Brain microvascular endothelial cell (primary cell): ENCODE measurements at regions not wholly inside any gene's neighbourhood (a gene's known extent, or its start where the extent isn't known, plus 50 kb on each side); places are given as distances from the start of the nearest gene placed in this dataset.

ENCODE experiments used
- DNase-seq: peaks from one replicate; pipeline ENCODE4 v3.0.0-alpha.2; 2020
- H3K27ac ChIP-seq: fragments of 250-450 bp; sonication (Bioruptor Pico); 2 replicates; pipeline ENCODE4 v1.5.1; 2020; ENCODE audit warnings: mild to moderate bottlenecking, moderate library complexity
- H3K27me3 ChIP-seq: fragments of 250-450 bp; sonication (Bioruptor Pico); replicated peaks from 2 replicates; pipeline ENCODE4 v1.5.1; 2020; ENCODE audit warnings: mild to moderate bottlenecking
- H3K36me3 ChIP-seq: fragments of 250-450 bp; sonication (Bioruptor Pico); replicated peaks from 2 replicates; pipeline ENCODE4 v1.5.1; 2020; ENCODE audit warnings: mild to moderate bottlenecking
- H3K4me3 ChIP-seq: 2 replicates; pipeline ENCODE4 v1.5.1; 2011; ENCODE audit warnings: low read depth, mild to moderate bottlenecking, control low read depth, low read length, moderate library complexity
- in situ Hi-C: cut with HindIII; loops from 2 replicates; pipeline ENCODE4 v1.10.0; 2017; ENCODE audit warnings: low sequenced_read_pairs, low pct_ligation_motif_present
- TF ChIP-seq, protein P1 (sequence below): IDR thresholded peaks from 2 replicates; pipeline ENCODE4 v1.5.1; 2011; ENCODE audit warnings: low read depth, mild to moderate bottlenecking, moderate library complexity, low read length, control low read depth, inconsistent platforms; ENCODE audit errors: missing control alignments

DNA sequence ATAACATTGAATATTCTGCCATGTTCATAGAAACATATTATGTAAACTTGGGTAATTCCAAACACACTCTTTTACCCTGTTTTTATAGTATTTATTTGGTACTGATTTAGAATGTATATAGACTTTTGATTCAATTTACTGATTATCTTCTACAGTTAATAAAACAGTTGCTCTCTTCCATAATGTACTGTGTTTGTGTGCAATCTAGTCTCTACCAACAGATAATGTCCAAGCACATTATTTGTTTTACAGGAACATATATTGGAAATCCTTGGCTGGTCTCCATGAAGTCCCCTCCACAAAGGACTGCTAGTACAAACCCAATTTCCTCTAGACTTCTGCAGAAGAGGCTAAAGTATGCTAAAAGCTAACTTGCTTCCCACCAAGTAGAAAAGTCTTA lies 386.6 kb downstream of the RND3 start:
- Histone ChIP-seq H3K4me3 (no peak overlapping the region), H3K27me3 (no peaks in the 10 kb centered on the region), H3K36me3 (no peaks in the 10 kb centered on the region), H3K27ac (no peak overlapping the region)
- in situ Hi-C loops, result no loop called here
- no peak for DNase-seq
- TF ChIP-seq, protein P1, sequence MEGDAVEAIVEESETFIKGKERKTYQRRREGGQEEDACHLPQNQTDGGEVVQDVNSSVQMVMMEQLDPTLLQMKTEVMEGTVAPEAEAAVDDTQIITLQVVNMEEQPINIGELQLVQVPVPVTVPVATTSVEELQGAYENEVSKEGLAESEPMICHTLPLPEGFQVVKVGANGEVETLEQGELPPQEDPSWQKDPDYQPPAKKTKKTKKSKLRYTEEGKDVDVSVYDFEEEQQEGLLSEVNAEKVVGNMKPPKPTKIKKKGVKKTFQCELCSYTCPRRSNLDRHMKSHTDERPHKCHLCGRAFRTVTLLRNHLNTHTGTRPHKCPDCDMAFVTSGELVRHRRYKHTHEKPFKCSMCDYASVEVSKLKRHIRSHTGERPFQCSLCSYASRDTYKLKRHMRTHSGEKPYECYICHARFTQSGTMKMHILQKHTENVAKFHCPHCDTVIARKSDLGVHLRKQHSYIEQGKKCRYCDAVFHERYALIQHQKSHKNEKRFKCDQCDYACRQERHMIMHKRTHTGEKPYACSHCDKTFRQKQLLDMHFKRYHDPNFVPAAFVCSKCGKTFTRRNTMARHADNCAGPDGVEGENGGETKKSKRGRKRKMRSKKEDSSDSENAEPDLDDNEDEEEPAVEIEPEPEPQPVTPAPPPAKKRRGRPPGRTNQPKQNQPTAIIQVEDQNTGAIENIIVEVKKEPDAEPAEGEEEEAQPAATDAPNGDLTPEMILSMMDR, result no peak

DNA sequence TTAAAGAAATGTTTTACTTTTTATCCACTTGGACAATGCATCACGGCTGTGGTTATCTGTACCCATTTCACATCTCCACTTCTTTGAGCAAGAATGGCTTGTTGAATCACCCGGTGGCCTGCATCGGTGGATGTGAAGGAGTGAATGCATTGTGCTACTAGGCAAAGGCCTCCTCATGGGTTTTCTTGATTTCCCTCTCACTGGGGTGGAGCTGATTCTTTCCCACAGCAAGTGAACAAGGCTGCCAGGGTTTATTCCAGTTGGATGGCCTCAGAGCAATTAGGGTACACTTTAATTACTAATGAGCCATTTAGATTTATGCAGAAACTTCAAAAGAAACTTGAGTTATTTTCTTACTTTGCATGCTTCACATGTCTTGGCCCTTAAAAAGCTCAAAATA lies 387.1 kb downstream of the RND3 start:
- no peak overlapping the region for H3K4me3 ChIP-seq
- TF ChIP-seq, protein P1, result no peak
- H3K27ac ChIP-seq, result no peak overlapping the region
- H3K27me3 ChIP-seq, result no peaks in the 10 kb centered on the region
- H3K36me3 ChIP-seq, result no peaks in the 10 kb centered on the region
- in situ Hi-C loops, result no loop called here
- DNase-seq, result no peak

DNA sequence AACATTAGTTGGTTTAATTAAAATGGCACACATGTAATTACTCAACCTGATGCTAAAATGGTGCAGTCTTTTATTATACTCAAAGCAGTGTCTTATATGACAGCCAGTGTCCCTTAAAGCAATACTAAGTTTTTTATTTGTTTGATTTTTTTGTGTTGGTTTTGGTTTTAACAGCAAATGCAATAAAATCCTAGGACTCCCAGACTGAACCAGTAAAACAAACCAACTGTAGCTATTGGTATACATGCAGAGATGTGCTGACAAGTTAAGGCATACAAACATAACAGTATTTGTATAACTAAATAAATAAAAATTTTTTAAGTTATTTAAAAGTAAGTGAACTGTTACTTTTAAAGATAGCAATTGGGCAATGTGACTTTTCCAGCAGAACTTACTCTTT lies 387.7 kb downstream of the RND3 start:
- no peak for DNase-seq
- TF ChIP-seq, protein P1, result no peak
- in situ Hi-C loops, result no loop called here
- Histone ChIP-seq H3K36me3 (no peaks in the 10 kb centered on the region), H3K27ac (no peak overlapping the region), H3K27me3 (no peaks in the 10 kb centered on the region), H3K4me3 (no peak overlapping the region)

DNA sequence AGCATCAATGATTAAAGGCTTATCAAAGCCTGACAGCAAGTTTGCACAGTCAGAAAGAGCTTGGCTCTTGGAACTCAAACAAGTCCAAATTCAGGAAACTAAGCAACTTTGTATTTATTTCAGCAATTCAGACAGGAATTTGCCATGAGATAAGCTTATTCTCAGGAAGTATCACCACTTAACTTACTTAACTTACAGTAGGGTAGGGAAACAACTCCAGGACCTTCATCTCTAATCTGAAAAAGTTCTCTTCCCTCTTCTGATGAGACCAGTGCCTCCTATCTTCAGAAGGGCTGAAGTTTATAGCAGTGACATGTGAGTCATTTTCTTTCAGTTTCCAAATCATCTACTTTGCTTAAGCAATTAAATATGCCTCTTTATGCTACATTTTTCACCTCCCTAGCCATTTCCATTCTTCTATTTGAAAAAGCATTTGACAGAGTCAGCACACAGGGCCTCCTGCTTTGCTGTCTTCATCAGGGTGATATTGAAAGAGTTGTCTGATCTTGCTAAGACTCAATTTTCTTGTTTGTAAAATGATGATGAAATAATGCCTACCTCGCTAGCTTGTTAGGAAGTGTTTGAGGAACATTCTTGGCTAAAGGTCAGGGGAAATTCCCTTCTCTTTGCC lies 389.5 kb downstream of the RND3 start:
- TF ChIP-seq, protein P1, result peak; percentile 50
- DNase-seq, result peak; percentile 14
- no peaks in the 10 kb centered on the region for H3K36me3 ChIP-seq
- in situ Hi-C loops, result no loop called here
- H3K4me3 ChIP-seq, result no peak overlapping the region
- no peaks in the 10 kb centered on the region for H3K27me3 ChIP-seq
- no peak overlapping the region for H3K27ac ChIP-seq

DNA sequence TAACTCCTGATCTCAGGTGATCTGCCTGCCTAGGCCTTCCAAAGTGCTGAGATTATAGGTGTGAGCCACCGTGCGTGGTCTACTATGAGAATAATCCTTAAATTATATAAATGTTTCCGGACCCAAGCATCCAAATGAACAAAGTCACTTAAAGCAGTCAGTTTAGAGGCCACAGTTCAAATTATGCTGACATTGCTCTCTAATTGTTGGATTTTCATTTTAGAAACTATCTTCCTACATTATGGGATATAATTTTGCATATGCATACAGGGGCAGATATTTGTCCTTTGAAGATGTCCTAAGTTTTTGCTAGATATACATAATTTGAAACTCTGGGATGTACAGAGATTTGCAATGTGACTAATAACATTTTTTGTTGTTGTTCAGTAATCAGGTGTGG lies 390.1 kb downstream of the RND3 start:
- in situ Hi-C loops, result no loop called here
- Histone ChIP-seq H3K27ac (no peak overlapping the region), H3K4me3 (no peak overlapping the region), H3K36me3 (no peaks in the 10 kb centered on the region), H3K27me3 (no peaks in the 10 kb centered on the region)
- TF ChIP-seq, protein P1, result no peak
- no peak for DNase-seq
